B cell (primary cell): ENCODE measurements at regions not wholly inside any gene's neighbourhood (a gene's known extent, or its start where the extent isn't known, plus 50 kb on each side); places are given as distances from the start of the nearest gene placed in this dataset.
"Not testable (repeated sequence)": the region's sequence is repeated elsewhere in the genome, so short reads cannot be mapped to it uniquely, and the experiment has no call there.

Source experiments
- ATAC-seq: fragments of 200-7000 bp; cut with Tn5 transposase; one replicate; pipeline ENCODE4 v1.10.0; 2021; ENCODE audit warnings: low read depth, mild to moderate bottlenecking, moderate number of reproducible peaks, moderate library complexity
- CTCF ChIA-PET: fragments of 350-600 bp; sonication (Branson Sonifier 250); formaldehyde crosslinking; loops from one replicate; lab custom pipeline; 2021; ENCODE audit warnings: antibody characterized with exemption, inconsistent platforms; lab: Charles Lee
- POLR2A ChIA-PET: fragments of 350-600 bp; sonication (Branson Sonifier 250); formaldehyde crosslinking; loops from one replicate; lab custom pipeline; 2021; ENCODE audit warnings: antibody characterized with exemption; lab: Charles Lee
- DNase-seq: peaks from one replicate; pipeline ENCODE4 v3.0.0; 2013
- H2AFZ ChIP-seq: 2 replicates; pipeline ENCODE4 v1.6.1; 2012; ENCODE audit warnings: mild to moderate bottlenecking, low read depth, low read length; ENCODE audit not compliant: insufficient read depth, poor library complexity, severe bottlenecking
- H3K27ac ChIP-seq, 2 donors: 1 replicate in 1 of 2; 2 replicates in 1 of 2; pipeline ENCODE4 v1.5.1; 2012 to 2013; ENCODE audit warnings: low read length in 2 of 2, mild to moderate bottlenecking in 2 of 2, moderate library complexity in 1 of 2
- H3K27me3 ChIP-seq, 4 experiments: fragments of 200-600 bp in 1 of 4; sonication (generic) in 1 of 4; replicated peaks in 1 of 4; 1 replicate in 2 of 4; 2 replicates in 2 of 4; pipeline versions ENCODE4 v1.6.1 to v1.7.0; 2013 to 2016; ENCODE audit warnings: low read length in 3 of 4, mild to moderate bottlenecking in 2 of 4, mixed read lengths in 1 of 4, moderate library complexity in 1 of 4; ENCODE audit not compliant: insufficient read depth in 4 of 4, control insufficient read depth in 3 of 4; ENCODE audit errors: control extremely low read depth in 1 of 4
- H3K36me3 ChIP-seq, 2 experiments: replicated peaks in 1 of 2; 1 replicate in 1 of 2; 2 replicates in 1 of 2; pipeline versions ENCODE4 v1.6.1 to v1.7.1; 2013; ENCODE audit warnings: low read length in 1 of 2; ENCODE audit not compliant: insufficient read depth in 2 of 2, control insufficient read depth in 1 of 2; ENCODE audit errors: control extremely low read depth in 1 of 2, extremely low read depth in 1 of 2
- H3K4me1 ChIP-seq, 2 donors: fragments of 200-600 bp in 1 of 2; sonication (generic) in 1 of 2; 1 replicate in 1 of 2; 2 replicates in 1 of 2; pipeline versions ENCODE4 v1.5.1 to v1.6.1; 2013 to 2017; ENCODE audit warnings: low read length in 2 of 2; ENCODE audit not compliant: control insufficient read depth in 2 of 2, insufficient read depth in 2 of 2
- H3K4me2 ChIP-seq: replicated peaks from 2 replicates; pipeline ENCODE3; 2012; ENCODE audit warnings: mild to moderate bottlenecking, low read depth, low read length; ENCODE audit not compliant: poor library complexity, severe bottlenecking
- H3K4me3 ChIP-seq, 5 experiments: fragments of 200-600 bp in 1 of 5; sonication (generic) in 1 of 5; 1 replicate in 3 of 5; 2 replicates in 2 of 5; pipeline versions ENCODE4 v1.5.1 to v1.7.0; 2011 to 2016; ENCODE audit warnings: low read length in 4 of 5, mild to moderate bottlenecking in 4 of 5, low read depth in 2 of 5, control low read depth in 1 of 5, moderate library complexity in 1 of 5; ENCODE audit not compliant: insufficient read depth in 1 of 5; ENCODE audit errors: control extremely low read depth in 1 of 5, extremely low read depth in 1 of 5
- H3K79me2 ChIP-seq: fragments of 200-600 bp; sonication (generic); one replicate; pipeline ENCODE4 v1.6.0; 2016; ENCODE audit warnings: low read length; ENCODE audit not compliant: control insufficient read depth, insufficient read depth
- H3K9ac ChIP-seq: fragments of 200-600 bp; sonication (generic); 2 replicates; pipeline ENCODE4 v1.6.1; 2017; ENCODE audit warnings: mild to moderate bottlenecking, low read length, moderate library complexity
- H3K9me3 ChIP-seq, 3 donors: one replicate each; pipeline versions ENCODE4 v1.6.1 to v1.7.1; 2013; ENCODE audit warnings: low read length in 2 of 3; ENCODE audit not compliant: control insufficient read depth in 2 of 3, insufficient read depth in 1 of 3; ENCODE audit errors: control extremely low read depth in 1 of 3
- H4K20me1 ChIP-seq: 2 replicates; pipeline ENCODE4 v1.6.0; 2012; ENCODE audit warnings: mild to moderate bottlenecking, low read length; ENCODE audit not compliant: insufficient read depth, control insufficient read depth, poor library complexity, severe bottlenecking
- H3K27ac Mint-ChIP-seq: one replicate; pipeline ENCODE4 v1.8.0; 2021; ENCODE audit warnings: mixed read lengths
- H3K27me3 Mint-ChIP-seq: one replicate; pipeline ENCODE4 v1.8.0; 2021; ENCODE audit warnings: mixed read lengths
- H3K4me1 Mint-ChIP-seq: one replicate; pipeline ENCODE4 v1.8.0; 2021; ENCODE audit warnings: mixed read lengths
- H3K4me3 Mint-ChIP-seq: one replicate; pipeline ENCODE4 v1.8.0; 2021; ENCODE audit warnings: mixed read lengths
- H3K9me3 Mint-ChIP-seq: one replicate; pipeline ENCODE4 v1.8.0; 2022; ENCODE audit warnings: mixed read lengths; ENCODE audit not compliant: insufficient read depth
- WGBS: methylation state at CpG from one replicate; pipeline ENCODE4 v1.1.5; 2013; ENCODE audit warnings: missing lambda C conversion rate; ENCODE audit not compliant: insufficient coverage; 5-methylcytosine and 5-hydroxymethylcytosine counted together
- intact Hi-C: fragments of 100-400 bp; cut with micrococcal nuclease; formaldehyde crosslinking; loops from one replicate; pipeline ENCODE4 v1.10.0; 2022

GRCh38 chr12:9304540-9304939 is 96.3 kb upstream of the PZP start:
- H3K4me3 Mint-ChIP-seq, H3K27ac Mint-ChIP-seq: not testable (repeated sequence)

GRCh38 chr12:9295872-9296271 is 87.7 kb upstream of the PZP start:
- H3K4me3 ChIP-seq, ATAC-seq, H3K27me3 Mint-ChIP-seq, H3K27ac Mint-ChIP-seq, H3K9me3 ChIP-seq, CTCF ChIA-PET, H3K4me1 Mint-ChIP-seq, H3K36me3 ChIP-seq, H2AFZ ChIP-seq, H3K4me1 ChIP-seq, H4K20me1 ChIP-seq, H3K27me3 ChIP-seq, H3K9me3 Mint-ChIP-seq, POLR2A ChIA-PET, DNase-seq, H3K79me2 ChIP-seq, intact Hi-C loops, H3K27ac ChIP-seq, H3K9ac ChIP-seq, H3K4me3 Mint-ChIP-seq, H3K4me2 ChIP-seq: not testable (repeated sequence)
- 100% methylated on average over 1 of the region's 13 CpGs for WGBS

More at GRCh38 chr12:9304540-9304939, 96.3 kb upstream of the PZP start:
- DNase-seq, H3K27me3 ChIP-seq, H3K4me2 ChIP-seq, H3K9me3 ChIP-seq, H2AFZ ChIP-seq, H3K27ac ChIP-seq, H3K36me3 ChIP-seq, H3K9me3 Mint-ChIP-seq, H3K4me1 ChIP-seq, H3K79me2 ChIP-seq, ATAC-seq, intact Hi-C loops, H4K20me1 ChIP-seq, H3K4me1 Mint-ChIP-seq, CTCF ChIA-PET, H3K27me3 Mint-ChIP-seq, POLR2A ChIA-PET, H3K4me3 ChIP-seq, H3K9ac ChIP-seq: not testable (repeated sequence)
- WGBS, result 98% methylated on average over 5 of the region's 13 CpGs

GRCh38 chr12:9294072-9294620 is 86.0 kb upstream of the PZP start:
- H3K79me2 ChIP-seq, H3K27ac ChIP-seq, H4K20me1 ChIP-seq, H3K27ac Mint-ChIP-seq, H3K4me2 ChIP-seq, H3K9ac ChIP-seq, intact Hi-C loops, H2AFZ ChIP-seq, POLR2A ChIA-PET, H3K9me3 Mint-ChIP-seq, H3K4me3 ChIP-seq, H3K4me3 Mint-ChIP-seq, H3K27me3 Mint-ChIP-seq, H3K4me1 ChIP-seq, H3K9me3 ChIP-seq, CTCF ChIA-PET, H3K27me3 ChIP-seq, H3K36me3 ChIP-seq, DNase-seq, H3K4me1 Mint-ChIP-seq, ATAC-seq: not testable (repeated sequence)
- 94% methylated on average over 4 of the region's 16 CpGs for WGBS

- WGBS, result no CpG with 5 or more reads among the region's 3 CpGs
- DNase-seq, H2AFZ ChIP-seq, H3K79me2 ChIP-seq, intact Hi-C loops, POLR2A ChIA-PET, H3K4me1 Mint-ChIP-seq, H3K36me3 ChIP-seq, H3K9ac ChIP-seq, H3K9me3 ChIP-seq, H3K4me1 ChIP-seq, H3K27ac Mint-ChIP-seq, H3K4me3 Mint-ChIP-seq, H4K20me1 ChIP-seq, H3K27me3 ChIP-seq, H3K27ac ChIP-seq, H3K4me2 ChIP-seq, CTCF ChIA-PET, H3K27me3 Mint-ChIP-seq, H3K9me3 Mint-ChIP-seq, H3K4me3 ChIP-seq, ATAC-seq: not testable (repeated sequence)
These were observed 85.2 kb upstream of the PZP start for GRCh38 chr12:9293391-9293790.
